IMR-90 (cell line): ENCODE measurements at regions not wholly inside any gene's neighbourhood (a gene's known extent, or its start where the extent isn't known, plus 50 kb on each side); places are given as distances from the start of the nearest gene placed in this dataset.

ENCODE experiments used
- ATAC-seq: fragments of 200-7000 bp; cut with Tn5 transposase; 2 replicates; pipeline ENCODE4 v1.9.1; 2020; ENCODE audit warnings: low read depth, mild to moderate bottlenecking, moderate library complexity
- BruUV-seq: library from RNA; stranded (reverse); fragments of 400-500 nt; replicated peaks from 2 replicates; lab custom pipeline; 2021; lab: Mats Ljungman, UMichigan
- CTCF ChIA-PET: fragments of 300-600 bp; formaldehyde crosslinking; extraction: SDS; loops from one replicate; lab custom pipeline; 2021; ENCODE audit warnings: antibody characterized with exemption; lab: Yijun Ruan, JAX
- POLR2A ChIA-PET: fragments of 300-600 bp; sonication (Branson Sonifier 250); formaldehyde crosslinking; loops from one replicate; lab custom pipeline; 2022; ENCODE audit warnings: antibody characterized with exemption; ENCODE audit not compliant: unreplicated experiment; lab: Charles Lee
- DNase-seq: peaks from one replicate; pipeline ENCODE4 v3.0.0; 2013
- H2AFZ ChIP-seq: replicated peaks from 2 replicates; pipeline ENCODE3; 2013; ENCODE audit warnings: low read length, mild to moderate bottlenecking; ENCODE audit not compliant: poor library complexity
- H2AK5ac ChIP-seq: 2 replicates; pipeline ENCODE4 v1.6.1; 2013; ENCODE audit warnings: low read depth, low read length, inconsistent platforms
- H2AK9ac ChIP-seq: replicated peaks from 2 replicates; pipeline ENCODE3; 2013; ENCODE audit warnings: mild to moderate bottlenecking, low read depth, low read length, moderate library complexity; ENCODE audit not compliant: poor library complexity
- H2BK120ac ChIP-seq: 2 replicates; pipeline ENCODE4 v1.6.1; 2013; ENCODE audit warnings: low read depth, low read length, inconsistent platforms
- H2BK15ac ChIP-seq: 3 replicates; pipeline ENCODE4 v1.6.1; 2013; ENCODE audit warnings: low read depth, low read length, inconsistent platforms
- H2BK20ac ChIP-seq: 2 replicates; pipeline ENCODE4 v1.6.1; 2013; ENCODE audit warnings: low read depth, mild to moderate bottlenecking, inconsistent platforms, low read length, moderate library complexity
- H2BK5ac ChIP-seq: 2 replicates; pipeline ENCODE4 v1.6.1; 2013; ENCODE audit warnings: mild to moderate bottlenecking, low read depth, low read length, inconsistent platforms; ENCODE audit not compliant: poor library complexity, severe bottlenecking
- H3K14ac ChIP-seq: replicated peaks from 2 replicates; pipeline ENCODE4 v1.6.1; 2013; ENCODE audit warnings: low read depth, low read length, inconsistent platforms
- H3K18ac ChIP-seq: 2 replicates; pipeline ENCODE4 v1.6.1; 2013; ENCODE audit warnings: low read depth, low read length, control low read depth
- H3K23ac ChIP-seq: 2 replicates; pipeline ENCODE4 v1.6.1; 2013; ENCODE audit warnings: low read depth, low read length, inconsistent platforms
- H3K27ac ChIP-seq: 2 replicates; pipeline ENCODE4 v1.5.1; 2013; ENCODE audit warnings: mild to moderate bottlenecking, control low read depth, low read length; ENCODE audit not compliant: insufficient read depth
- H3K27me3 ChIP-seq: 2 replicates; pipeline ENCODE4 v1.6.1; 2013; ENCODE audit warnings: low read length; ENCODE audit not compliant: control insufficient read depth, insufficient read depth
- H3K36me3 ChIP-seq: 2 replicates; pipeline ENCODE4 v1.6.1; 2013; ENCODE audit warnings: low read length, mixed read lengths; ENCODE audit not compliant: control insufficient read depth, insufficient read depth
- H3K4ac ChIP-seq: 2 replicates; pipeline ENCODE4 v1.6.1; 2013; ENCODE audit warnings: low read depth, low read length, inconsistent platforms
- H3K4me1 ChIP-seq: 2 replicates; pipeline ENCODE4 v1.6.1; 2013; ENCODE audit warnings: low read length, mixed read lengths; ENCODE audit not compliant: control insufficient read depth, insufficient read depth
- H3K4me2 ChIP-seq: 2 replicates; pipeline ENCODE4 v1.6.1; 2013; ENCODE audit warnings: low read depth, mild to moderate bottlenecking, control low read depth, low read length, moderate library complexity
- H3K4me3 ChIP-seq: 2 replicates; pipeline ENCODE4 v1.5.1; 2013; ENCODE audit warnings: low read depth, mild to moderate bottlenecking, control low read depth, low read length, moderate library complexity; ENCODE audit not compliant: insufficient read depth
- H3K56ac ChIP-seq: 2 replicates; pipeline ENCODE4 v1.6.1; 2013; ENCODE audit warnings: low read length, inconsistent platforms; ENCODE audit not compliant: insufficient read depth; ENCODE audit errors: extremely low read depth
- H3K79me1 ChIP-seq, 2 experiments: 2 replicates each; pipeline ENCODE4 v1.6.1; 2013; ENCODE audit warnings: low read length in 2 of 2, inconsistent platforms in 1 of 2, low read depth in 1 of 2
- H3K9ac ChIP-seq: 2 replicates; pipeline ENCODE4 v1.6.1; 2013; ENCODE audit warnings: low read depth, low read length, control low read depth
- H3K9me1 ChIP-seq: 2 replicates; pipeline ENCODE4 v1.6.1; 2013; ENCODE audit warnings: low read length, inconsistent platforms; ENCODE audit not compliant: insufficient read depth
- H3K9me3 ChIP-seq: 2 replicates; pipeline ENCODE4 v1.6.1; 2013; ENCODE audit warnings: low read length; ENCODE audit not compliant: control insufficient read depth, insufficient read depth
- H4K20me1 ChIP-seq: 2 replicates; pipeline ENCODE4 v1.6.1; 2013; ENCODE audit warnings: low read length, inconsistent platforms; ENCODE audit not compliant: insufficient read depth
- H4K5ac ChIP-seq: 2 replicates; pipeline ENCODE4 v1.6.1; 2013; ENCODE audit warnings: mild to moderate bottlenecking, low read depth, low read length, control low read depth
- H4K8ac ChIP-seq, 2 experiments: 2 replicates each; pipeline ENCODE4 v1.6.1; 2013; ENCODE audit warnings: low read depth in 2 of 2, low read length in 2 of 2, control low read depth in 1 of 2, inconsistent platforms in 1 of 2
- H4K91ac ChIP-seq: 2 replicates; pipeline ENCODE4 v1.6.1; 2013; ENCODE audit warnings: low read depth, low read length, inconsistent platforms; ENCODE audit not compliant: insufficient read depth
- BHLHE40 ChIP-seq: fragments of 150-350 bp; IDR thresholded peaks from 2 replicates; pipeline ENCODE4 v1.6.1; 2016; ENCODE audit warnings: mild to moderate bottlenecking, low read depth, low read length
- CEBPB ChIP-seq: IDR thresholded peaks from 2 replicates; pipeline ENCODE4 v1.6.1; 2012; ENCODE audit warnings: low read depth, low read length, improper control_type of control experiment
- CHD1 ChIP-seq: IDR thresholded peaks from 2 replicates; pipeline ENCODE4 v1.6.1; 2012; ENCODE audit warnings: low read depth, low read length, improper control_type of control experiment
- CTCF ChIP-seq: conservative IDR thresholded peaks from 2 replicates; pipeline ENCODE4 v1.5.1; 2012; ENCODE audit warnings: mild to moderate bottlenecking, low read depth, low read length, improper control_type of control experiment
- ELK1 ChIP-seq: fragments of 150-350 bp; IDR thresholded peaks from 2 replicates; pipeline ENCODE4 v1.6.1; 2016; ENCODE audit warnings: low read depth, mild to moderate bottlenecking, low read length, moderate library complexity, borderline replicate concordance
- FOS ChIP-seq: fragments of 150-350 bp; IDR thresholded peaks from 2 replicates; pipeline ENCODE4 v1.6.1; 2016; ENCODE audit warnings: low read depth, low read length
- POLR2A ChIP-seq: IDR thresholded peaks from 2 replicates; pipeline ENCODE4 v1.6.1; 2012; ENCODE audit warnings: mild to moderate bottlenecking, low read depth, low read length
- RAD21 ChIP-seq: IDR thresholded peaks from 2 replicates; pipeline ENCODE4 v1.6.1; 2012; ENCODE audit warnings: low read length, improper control_type of control experiment
- RCOR1 ChIP-seq: IDR thresholded peaks from 2 replicates; pipeline ENCODE4 v1.6.1; 2012; ENCODE audit warnings: mild to moderate bottlenecking, low read length, improper control_type of control experiment; ENCODE audit not compliant: insufficient replicate concordance
- RFX5 ChIP-seq: IDR thresholded peaks from 2 replicates; pipeline ENCODE4 v1.8.0; 2012; ENCODE audit warnings: low read depth, mild to moderate bottlenecking, low read length, moderate library complexity
- WGBS, 2 experiments: methylation state at CpG; one replicate each; pipeline versions ENCODE4 v1.1.5 to v1.1.7; 2013; ENCODE audit warnings: missing lambda C conversion rate in 2 of 2; ENCODE audit not compliant: insufficient read length in 1 of 2; ENCODE audit errors: extremely low coverage in 2 of 2; 5-methylcytosine and 5-hydroxymethylcytosine counted together
- dilution Hi-C: fragments of 300-500 bp; cut with HindIII; formaldehyde crosslinking; loops from one replicate; pipeline ENCODE4 v1.14.3; 2018; ENCODE audit warnings: low sequenced_read_pairs; ENCODE audit not compliant: unreplicated experiment
- in situ Hi-C: fragments of 300-500 bp; cut with MboI; formaldehyde crosslinking; loops from 3 replicates; pipeline ENCODE4 v1.14.3; 2019; ENCODE audit warnings: low sequenced_read_pairs, inconsistent platforms, mixed read lengths
- intact Hi-C: fragments of 100-400 bp; cut with micrococcal nuclease; formaldehyde crosslinking; loops from 2 replicates; pipeline ENCODE4 v1.10.0; 2022
- TF ChIP-seq, protein P1 (sequence below): fragments of 150-350 bp; IDR thresholded peaks from 2 replicates; pipeline ENCODE4 v1.6.1; 2017; ENCODE audit warnings: mild to moderate bottlenecking, antibody characterized with exemption, low read length, low read depth

GRCh38 chr5:68646144-68646543 lies 430.6 kb downstream of the PIK3R1 start:
- Histone ChIP-seq H3K56ac (no peak overlapping the region), H3K27me3 (no peaks in the 10 kb centered on the region), H2BK15ac (no peak overlapping the region), H3K4me2 (no peak overlapping the region), H2BK120ac (no peak overlapping the region), H4K20me1 (no peaks in the 10 kb centered on the region), H4K8ac (no peak overlapping the region), H3K18ac (no peak overlapping the region), H2BK5ac (no peak overlapping the region), H4K5ac (no peak overlapping the region), H3K79me1 (no peaks in the 10 kb centered on the region), H3K23ac (no peak overlapping the region), H3K9me3 (no peaks in the 10 kb centered on the region), H3K27ac (no peak overlapping the region), H3K14ac (no peak overlapping the region), H3K4ac (no peak overlapping the region), H2AFZ (no peak overlapping the region), H3K9ac (no peak overlapping the region), H3K9me1 (no peaks in the 10 kb centered on the region), H2BK20ac (no peak overlapping the region), H2AK5ac (no peak overlapping the region), H3K36me3 (no peaks in the 10 kb centered on the region), H2AK9ac (no peak overlapping the region), H3K4me1 (no peaks in the 10 kb centered on the region), H4K91ac (no peak overlapping the region), H3K4me3 (no peak overlapping the region)
- no TSS peak for BruUV-seq
- in situ Hi-C loops (no loop called here), dilution Hi-C loops (no loop called here), intact Hi-C loops (no loop called here)
- no peak for TF ChIP-seq RCOR1
- no peak for TF ChIP-seq CHD1
- TF ChIP-seq ELK1 = no peak
- TF ChIP-seq RAD21 = no peak
- no peak for TF ChIP-seq POLR2A
- TF ChIP-seq FOS = no peak
- TF ChIP-seq CEBPB = no peak
- no peak for TF ChIP-seq RFX5
- TF ChIP-seq, protein P1, sequence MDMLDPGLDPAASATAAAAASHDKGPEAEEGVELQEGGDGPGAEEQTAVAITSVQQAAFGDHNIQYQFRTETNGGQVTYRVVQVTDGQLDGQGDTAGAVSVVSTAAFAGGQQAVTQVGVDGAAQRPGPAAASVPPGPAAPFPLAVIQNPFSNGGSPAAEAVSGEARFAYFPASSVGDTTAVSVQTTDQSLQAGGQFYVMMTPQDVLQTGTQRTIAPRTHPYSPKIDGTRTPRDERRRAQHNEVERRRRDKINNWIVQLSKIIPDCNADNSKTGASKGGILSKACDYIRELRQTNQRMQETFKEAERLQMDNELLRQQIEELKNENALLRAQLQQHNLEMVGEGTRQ = no peak
- no peak for TF ChIP-seq CTCF
- TF ChIP-seq BHLHE40 = no peak
- no CpG with 5 or more reads among the region's 1 CpG for WGBS, 2 experiments
- ChIA-PET CTCF (no interaction called here), POLR2A (no interaction called here)
- ATAC-seq = no peak
- no peak for DNase-seq
